Activated T-cell treated with anti-CD3 and anti-CD28 coated beads, Interleukin-2, amount 50 U/mL, for 4 hours (primary cell): ENCODE measurements at regions not wholly inside any gene's neighbourhood (a gene's known extent, or its start where the extent isn't known, plus 50 kb on each side); places are given as distances from the start of the nearest gene placed in this dataset.
A peak's percentile ranks its signal among the peaks of the same experiment; 100 is the strongest.
"Not testable (repeated sequence)": the region's sequence is repeated elsewhere in the genome, so short reads cannot be mapped to it uniquely, and the experiment has no call there.

Experiments used
- ATAC-seq, 2 donors: fragments of 200-7000 bp; cut with Tn5 transposase; one replicate each; pipeline ENCODE4 v1.10.0; 2021
- DNase-seq: peaks from one replicate; pipeline ENCODE4 v3.0.0-alpha.2; 2020
- H3K27me3 Mint-ChIP-seq: one replicate; pipeline ENCODE4 v1.8.0; 2021; ENCODE audit warnings: low read depth, mixed read lengths
- H3K36me3 Mint-ChIP-seq: one replicate; pipeline ENCODE4 v1.8.0; 2022; ENCODE audit warnings: mixed read lengths; ENCODE audit not compliant: insufficient read depth
- H3K4me1 Mint-ChIP-seq: one replicate; pipeline ENCODE4 v1.8.0; 2021; ENCODE audit warnings: low read depth, mixed read lengths
- H3K4me3 Mint-ChIP-seq: one replicate; pipeline ENCODE4 v1.8.0; 2021; ENCODE audit warnings: mild to moderate bottlenecking, moderate library complexity, mixed read lengths
- H3K9me3 Mint-ChIP-seq: one replicate; pipeline ENCODE4 v1.8.0; 2021; ENCODE audit warnings: mixed read lengths

DNA sequence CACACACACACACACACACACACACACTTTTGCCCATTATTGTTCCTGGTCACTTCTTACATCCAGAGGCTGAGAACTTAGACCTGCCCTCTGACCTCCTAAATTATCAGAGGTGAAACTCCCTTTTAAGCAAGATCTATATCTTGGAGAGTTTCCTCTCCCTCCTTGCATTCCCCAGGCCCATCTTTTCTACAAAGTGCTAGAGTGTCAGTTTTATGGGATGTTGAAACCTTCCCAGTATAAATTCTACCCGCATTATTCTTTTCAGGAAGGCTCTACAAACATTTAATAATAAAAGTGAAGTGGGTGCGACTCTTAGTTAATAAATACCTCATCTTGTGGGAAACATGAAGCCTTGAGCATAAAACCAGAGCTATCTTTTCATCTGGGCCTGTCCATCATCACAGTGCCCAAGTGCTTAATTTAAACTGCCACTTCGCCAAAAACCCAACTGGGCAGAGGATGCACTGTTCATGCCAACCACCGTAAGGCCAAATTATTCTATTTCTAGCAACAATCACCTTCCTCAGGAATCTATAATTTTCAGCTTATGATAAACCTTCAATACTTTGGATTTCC, 458.2 kb upstream of the RUNX1 start:
- ATAC-seq (no peak), DNase-seq (no peak)
- no peaks in the 10 kb centered on the region for H3K9me3 Mint-ChIP-seq
- H3K4me1 Mint-ChIP-seq: peaks cover 57% of the 10 kb centered on the region
- peaks cover 6% of the 10 kb centered on the region for H3K27me3 Mint-ChIP-seq
- no peak overlapping the region for H3K4me3 Mint-ChIP-seq
- H3K36me3 Mint-ChIP-seq: no peaks in the 10 kb centered on the region

DNA sequence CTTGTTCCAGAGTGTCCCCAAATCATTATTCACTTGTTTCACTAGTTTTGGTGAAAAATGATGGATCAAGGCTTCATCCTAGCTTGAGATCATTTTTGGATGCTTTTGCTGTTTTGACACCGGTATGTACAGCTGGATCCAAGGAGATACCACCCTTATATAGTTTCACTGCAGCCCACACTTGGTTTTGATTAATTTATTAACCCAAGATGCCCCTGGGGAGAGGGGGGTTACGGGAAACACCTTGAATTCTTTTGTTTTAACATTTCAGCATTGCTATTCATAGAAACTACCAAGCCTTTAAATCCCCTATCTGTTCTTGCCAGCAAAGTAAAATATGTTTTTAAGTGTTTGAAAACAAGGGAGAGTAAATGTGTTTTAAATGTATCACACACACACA, 457.7 kb upstream of the RUNX1 start:
- no peak overlapping the region for H3K4me3 Mint-ChIP-seq
- H3K36me3 Mint-ChIP-seq: no peaks in the 10 kb centered on the region
- no peak for DNase-seq
- no peaks in the 10 kb centered on the region for H3K9me3 Mint-ChIP-seq
- ATAC-seq: no peak
- H3K27me3 Mint-ChIP-seq: peaks cover 3% of the 10 kb centered on the region
- peaks cover 53% of the 10 kb centered on the region for H3K4me1 Mint-ChIP-seq

DNA sequence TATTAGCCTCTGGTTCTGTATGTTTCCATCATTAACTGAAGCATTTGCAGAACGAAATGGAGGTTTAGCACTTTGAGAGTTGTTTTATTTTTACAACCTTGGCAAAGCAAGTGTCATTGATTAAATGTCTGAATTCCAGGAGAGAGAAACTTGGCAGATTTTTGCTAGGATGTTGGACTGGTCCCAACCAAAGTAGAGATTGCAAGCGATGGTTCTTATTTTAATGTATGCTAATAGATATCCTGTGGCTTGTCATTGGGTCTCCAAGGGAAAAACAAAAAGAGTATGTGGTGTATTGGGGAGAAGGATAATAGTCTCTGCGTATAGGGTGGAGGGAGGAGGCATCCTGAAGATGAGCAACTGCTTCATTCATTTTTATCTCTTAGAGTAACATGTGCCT, 457.2 kb upstream of the RUNX1 start:
- no peak for DNase-seq
- no peak for ATAC-seq
- Mint-ChIP-seq H3K27me3 (peaks cover 2% of the 10 kb centered on the region), H3K4me3 (no peak overlapping the region), H3K4me1 (peaks cover 49% of the 10 kb centered on the region), H3K9me3 (no peaks in the 10 kb centered on the region), H3K36me3 (no peaks in the 10 kb centered on the region)

DNA sequence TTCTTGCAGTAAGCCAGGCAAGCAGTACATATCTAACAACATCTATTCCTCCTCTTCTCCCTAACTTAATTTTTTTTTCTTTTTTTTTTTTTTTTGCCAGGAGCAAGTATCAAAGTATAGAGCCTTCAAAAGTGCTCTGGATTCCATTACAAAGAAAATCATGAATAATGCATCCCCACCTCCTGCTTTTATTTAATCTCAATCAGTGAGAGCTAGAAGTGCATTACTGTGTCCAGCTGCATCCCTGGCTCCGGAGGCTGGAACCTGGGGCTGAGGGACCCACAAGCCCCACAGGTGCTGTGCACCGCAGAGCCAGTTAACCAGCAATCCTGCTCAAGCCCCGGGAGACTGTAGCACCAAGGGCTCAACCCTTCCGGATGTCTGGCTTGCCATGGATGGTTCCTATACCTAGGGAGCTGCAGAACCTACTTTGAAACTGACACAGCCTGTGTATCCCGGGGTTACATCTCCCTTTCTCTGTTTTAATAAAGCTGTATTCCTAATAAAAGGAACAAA, 455.9 kb upstream of the RUNX1 start:
- Mint-ChIP-seq H3K4me3 (no peak overlapping the region), H3K4me1 (peaks cover 40% of the 10 kb centered on the region), H3K36me3 (no peaks in the 10 kb centered on the region), H3K27me3 (peaks cover 2% of the 10 kb centered on the region), H3K9me3 (peaks cover 3% of the 10 kb centered on the region)
- DNase-seq (no peak), ATAC-seq (no peak)

DNA sequence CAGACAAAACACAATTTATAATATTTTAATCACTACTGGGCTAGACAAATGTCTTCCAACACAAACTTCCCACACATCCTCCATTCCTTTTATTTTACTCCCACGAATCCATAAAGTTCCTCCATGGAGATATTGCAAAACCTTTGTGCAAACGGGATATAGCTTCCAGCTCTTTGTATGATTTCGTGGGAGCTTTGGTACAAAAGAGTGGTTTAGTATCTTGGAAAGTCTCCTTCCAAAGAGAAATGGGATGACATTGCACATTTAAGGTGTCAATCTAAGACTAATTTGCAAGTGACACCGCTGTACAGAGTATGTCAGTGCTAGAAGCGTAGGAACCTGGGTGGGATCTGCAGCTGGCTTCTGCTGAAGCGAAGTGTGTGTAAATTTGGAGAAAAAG, 455.2 kb upstream of the RUNX1 start:
- H3K27me3 Mint-ChIP-seq: peaks cover 2% of the 10 kb centered on the region
- peaks cover 6% of the 10 kb centered on the region for H3K9me3 Mint-ChIP-seq
- peaks cover 40% of the 10 kb centered on the region for H3K4me1 Mint-ChIP-seq
- H3K36me3 Mint-ChIP-seq: no peaks in the 10 kb centered on the region
- H3K4me3 Mint-ChIP-seq: no peak overlapping the region
- ATAC-seq: no peak
- no peak for DNase-seq

DNA sequence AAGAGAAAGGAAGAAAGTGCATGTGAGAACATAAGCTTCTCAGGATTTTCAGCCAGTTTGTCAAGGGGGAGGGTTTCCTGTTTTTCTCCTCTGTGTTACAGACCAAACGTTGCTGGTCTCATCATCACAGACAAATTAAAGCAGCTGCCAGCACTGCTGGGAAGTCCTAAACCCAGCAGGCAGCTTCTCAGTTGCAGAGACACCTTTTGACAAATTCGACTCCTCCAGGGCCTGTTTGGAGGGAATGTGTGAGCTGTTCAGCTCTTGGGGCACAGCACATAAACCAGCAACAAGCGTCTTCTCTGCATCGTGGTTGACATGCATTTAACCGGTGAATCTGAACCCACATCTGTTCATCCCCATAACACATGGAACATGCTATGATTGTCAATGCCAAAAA, 454.6 kb upstream of the RUNX1 start:
- Mint-ChIP-seq H3K4me3 (no peak overlapping the region), H3K4me1 (peaks cover 36% of the 10 kb centered on the region), H3K27me3 (peaks cover 2% of the 10 kb centered on the region), H3K36me3 (no peaks in the 10 kb centered on the region), H3K9me3 (peaks cover 6% of the 10 kb centered on the region)
- DNase-seq (no peak), ATAC-seq (peak; percentile 43 to 46)

DNA sequence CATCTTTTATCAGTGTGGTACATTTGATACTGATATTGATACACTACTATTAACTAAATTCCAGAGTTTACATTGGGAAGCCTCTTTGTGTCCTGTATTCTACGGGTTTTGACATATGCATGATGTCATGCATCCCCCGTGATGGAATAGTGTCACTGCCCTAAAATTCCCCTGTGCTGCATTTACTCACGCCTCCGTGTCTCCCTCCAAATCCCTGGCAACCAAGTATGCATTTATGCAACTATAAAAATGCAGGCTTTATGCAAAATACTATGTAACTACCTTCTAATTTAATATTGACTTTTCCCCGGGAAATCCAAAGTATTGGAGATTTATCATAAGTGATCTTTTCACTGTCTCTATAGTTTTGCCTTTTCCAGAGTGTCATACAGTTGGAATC, 453.7 kb upstream of the RUNX1 start:
- Mint-ChIP-seq H3K4me1 (peaks cover 31% of the 10 kb centered on the region), H3K27me3 (peaks cover 2% of the 10 kb centered on the region), H3K36me3 (no peaks in the 10 kb centered on the region), H3K4me3 (no peak overlapping the region), H3K9me3 (peaks cover 6% of the 10 kb centered on the region)
- DNase-seq (no peak), ATAC-seq (no peak)

DNA sequence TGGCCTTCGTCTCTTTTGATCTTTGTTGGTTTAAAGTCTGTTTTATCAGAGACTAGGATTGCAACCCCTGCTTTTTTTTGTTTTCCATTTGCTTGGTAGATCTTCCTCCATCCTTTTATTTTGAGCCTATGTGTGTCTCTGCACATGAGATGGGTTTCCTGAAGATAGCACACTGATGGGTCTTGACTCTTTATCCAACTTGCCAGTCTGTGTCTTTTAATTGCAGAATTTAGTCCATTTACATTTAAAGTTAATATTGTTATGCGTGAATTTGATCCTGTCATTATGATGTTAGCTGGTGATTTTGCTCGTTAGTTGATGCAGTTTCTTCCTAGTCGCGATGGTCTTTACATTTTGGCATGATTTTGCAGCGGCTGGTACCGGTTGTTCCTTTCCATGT, 448.4 kb upstream of the RUNX1 start:
- H3K4me3 Mint-ChIP-seq, H3K36me3 Mint-ChIP-seq, H3K4me1 Mint-ChIP-seq, H3K9me3 Mint-ChIP-seq, H3K27me3 Mint-ChIP-seq, DNase-seq, ATAC-seq: not testable (repeated sequence)

DNA sequence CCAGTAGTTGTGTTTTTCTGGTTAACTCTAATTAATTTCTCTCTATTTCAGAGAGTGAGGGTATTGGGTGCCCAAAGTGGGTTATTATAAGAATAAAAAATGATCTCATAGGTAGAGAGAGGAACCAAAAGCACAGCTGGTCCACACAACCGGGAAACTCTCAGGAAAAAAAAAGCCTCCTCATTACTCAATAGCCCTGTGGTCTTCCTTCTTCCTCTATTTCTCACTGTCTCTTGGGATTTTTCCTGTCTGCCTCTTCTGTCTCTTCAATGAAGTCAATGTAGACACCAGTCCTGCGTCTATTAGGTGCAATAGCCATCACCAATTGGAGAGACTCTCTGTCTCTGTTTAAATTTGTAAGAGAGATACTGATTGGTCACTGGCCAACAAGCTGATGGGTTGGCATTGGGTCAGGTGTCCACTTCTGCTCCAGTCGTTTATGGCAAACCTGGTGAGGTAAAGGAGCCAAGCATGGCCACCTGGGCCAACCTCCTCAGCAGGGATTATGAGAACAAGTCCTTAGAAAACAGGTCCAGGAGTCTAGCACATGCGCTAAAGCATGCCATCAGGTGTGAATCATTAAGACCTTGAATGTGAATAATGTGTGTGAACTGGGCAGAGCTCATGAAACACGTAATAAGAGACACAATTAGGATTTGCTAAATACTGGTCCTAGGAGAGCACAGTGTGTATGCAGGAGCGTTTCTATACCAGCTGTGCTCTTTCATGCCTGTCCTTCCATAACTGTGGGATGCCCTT, 443.0 kb upstream of the RUNX1 start:
- H3K4me3 Mint-ChIP-seq: no peak overlapping the region
- H3K9me3 Mint-ChIP-seq: no peaks in the 10 kb centered on the region
- ATAC-seq (no peak), DNase-seq (no peak)
- no peaks in the 10 kb centered on the region for H3K4me1 Mint-ChIP-seq
- peaks cover 2% of the 10 kb centered on the region for H3K27me3 Mint-ChIP-seq
- no peaks in the 10 kb centered on the region for H3K36me3 Mint-ChIP-seq

DNA sequence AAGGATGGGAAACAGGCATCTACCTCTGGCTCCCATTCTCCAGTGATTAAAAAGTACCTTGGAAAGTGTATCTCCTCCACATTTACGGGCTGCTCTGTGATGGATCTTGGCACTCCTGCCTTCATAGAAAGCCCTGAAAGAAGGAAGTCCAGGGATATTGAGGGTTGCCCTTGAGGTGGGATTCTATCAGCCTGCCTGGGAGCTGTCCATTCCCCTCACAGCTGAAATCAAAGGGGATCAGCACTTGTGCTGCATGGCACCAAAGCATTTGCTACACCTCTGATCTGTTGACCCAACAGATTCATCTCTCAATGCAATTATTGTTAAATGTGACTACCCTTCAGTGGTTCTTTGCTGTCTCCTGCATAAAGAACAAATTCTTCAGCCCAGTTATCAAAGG, 442.0 kb upstream of the RUNX1 start:
- no peaks in the 10 kb centered on the region for H3K9me3 Mint-ChIP-seq
- ATAC-seq: no peak
- no peak for DNase-seq
- H3K36me3 Mint-ChIP-seq: no peaks in the 10 kb centered on the region
- H3K27me3 Mint-ChIP-seq: peaks cover 2% of the 10 kb centered on the region
- H3K4me1 Mint-ChIP-seq: no peaks in the 10 kb centered on the region
- H3K4me3 Mint-ChIP-seq: no peak overlapping the region

DNA sequence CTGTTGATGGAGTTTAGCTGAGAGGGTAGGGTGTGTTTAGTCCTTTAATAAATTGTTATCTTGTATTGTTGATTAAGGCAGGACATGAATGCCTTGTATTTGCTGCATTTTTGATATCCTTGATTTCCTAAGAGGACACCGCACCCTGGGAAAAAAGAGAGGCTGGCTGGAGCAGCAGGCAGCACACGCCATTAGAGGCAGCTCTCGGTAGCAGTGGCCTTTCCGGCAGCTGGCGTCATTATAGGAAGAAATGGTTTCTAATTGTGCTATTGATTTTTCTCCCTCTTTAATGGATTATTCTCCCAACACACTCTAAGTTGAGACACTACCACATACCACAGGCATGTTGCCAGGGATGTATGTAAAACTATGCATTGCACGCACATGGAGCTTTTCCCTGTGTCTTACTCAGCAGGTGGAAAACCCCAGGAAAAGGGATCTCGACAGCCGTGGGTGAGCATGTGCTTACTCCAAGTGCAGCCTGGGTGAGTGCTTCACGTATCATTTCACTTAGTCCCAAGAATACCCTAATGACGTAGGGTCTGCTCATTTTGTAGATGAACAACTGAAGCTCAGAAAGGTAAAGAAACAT, 440.4 kb upstream of the RUNX1 start:
- DNase-seq (no peak), ATAC-seq (no peak)
- Mint-ChIP-seq H3K4me1 (no peaks in the 10 kb centered on the region), H3K27me3 (peaks cover 5% of the 10 kb centered on the region), H3K9me3 (no peaks in the 10 kb centered on the region), H3K36me3 (no peaks in the 10 kb centered on the region), H3K4me3 (no peak overlapping the region)

DNA sequence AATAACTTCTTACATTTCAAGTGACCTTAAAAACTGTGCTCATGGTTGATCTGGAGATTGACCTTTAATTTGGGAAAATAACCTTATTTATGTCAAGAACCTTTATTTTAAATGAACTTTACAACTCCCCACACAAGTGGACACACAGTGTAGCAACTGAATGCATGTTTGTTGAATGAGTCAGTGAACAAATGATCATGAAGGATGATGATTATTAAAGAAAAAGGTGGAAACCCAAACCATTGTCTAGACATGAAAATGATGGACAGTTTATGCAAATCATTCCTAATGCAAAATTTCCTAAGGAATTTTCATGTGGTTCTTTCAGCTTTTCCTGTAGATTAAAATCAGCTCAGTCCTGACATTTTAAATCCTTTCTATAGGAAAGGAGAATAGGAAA, 439.8 kb upstream of the RUNX1 start:
- ATAC-seq (no peak), DNase-seq (no peak)
- Mint-ChIP-seq H3K27me3 (peaks cover 9% of the 10 kb centered on the region), H3K9me3 (no peaks in the 10 kb centered on the region), H3K4me3 (no peak overlapping the region), H3K4me1 (no peaks in the 10 kb centered on the region), H3K36me3 (no peaks in the 10 kb centered on the region)

DNA sequence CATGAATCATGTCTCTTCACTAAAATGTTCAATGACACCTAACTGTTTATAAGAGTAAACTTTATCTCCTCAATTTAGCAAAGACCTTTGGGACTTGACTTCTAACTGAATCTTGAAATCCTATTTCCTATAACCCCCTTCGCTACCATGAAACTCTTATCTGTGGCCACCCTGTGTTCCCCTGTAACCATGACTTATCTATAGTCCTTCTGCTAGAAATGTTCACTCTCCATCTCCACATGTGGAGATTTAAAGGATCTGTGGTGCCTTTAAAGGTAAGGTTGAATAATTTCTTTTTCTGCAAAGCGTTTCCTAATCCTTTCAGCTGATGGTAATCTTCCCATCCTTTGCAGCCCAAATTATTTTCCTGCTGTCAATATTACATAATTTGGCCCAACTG, 436.3 kb upstream of the RUNX1 start:
- no peaks in the 10 kb centered on the region for H3K4me1 Mint-ChIP-seq
- peaks cover 12% of the 10 kb centered on the region for H3K27me3 Mint-ChIP-seq
- H3K4me3 Mint-ChIP-seq: no peak overlapping the region
- ATAC-seq (no peak), DNase-seq (no peak)
- no peaks in the 10 kb centered on the region for H3K9me3 Mint-ChIP-seq
- no peaks in the 10 kb centered on the region for H3K36me3 Mint-ChIP-seq

DNA sequence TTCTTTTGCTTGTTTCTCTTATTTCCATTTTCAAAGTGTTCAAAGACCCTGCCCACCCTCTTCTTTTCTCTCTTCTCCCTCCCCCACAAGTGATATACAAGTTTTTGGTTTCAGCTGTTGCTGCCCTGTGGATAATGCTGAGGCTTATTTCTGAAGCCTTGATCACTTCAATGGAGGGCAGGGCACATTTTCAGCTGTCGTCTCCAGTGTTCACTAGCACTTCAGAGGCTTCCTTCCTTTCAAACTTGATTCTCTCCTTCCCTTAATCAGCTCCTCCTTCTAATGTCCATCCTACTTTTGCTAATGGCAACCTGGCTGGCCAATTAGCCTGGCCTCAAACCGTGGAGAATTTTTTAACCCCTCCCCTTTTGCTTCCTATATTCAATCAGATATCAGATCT, 435.7 kb upstream of the RUNX1 start:
- Mint-ChIP-seq H3K27me3 (peaks cover 12% of the 10 kb centered on the region), H3K36me3 (no peaks in the 10 kb centered on the region), H3K4me1 (no peaks in the 10 kb centered on the region), H3K4me3 (no peak overlapping the region), H3K9me3 (peaks cover 3% of the 10 kb centered on the region)
- ATAC-seq (no peak), DNase-seq (no peak)

DNA sequence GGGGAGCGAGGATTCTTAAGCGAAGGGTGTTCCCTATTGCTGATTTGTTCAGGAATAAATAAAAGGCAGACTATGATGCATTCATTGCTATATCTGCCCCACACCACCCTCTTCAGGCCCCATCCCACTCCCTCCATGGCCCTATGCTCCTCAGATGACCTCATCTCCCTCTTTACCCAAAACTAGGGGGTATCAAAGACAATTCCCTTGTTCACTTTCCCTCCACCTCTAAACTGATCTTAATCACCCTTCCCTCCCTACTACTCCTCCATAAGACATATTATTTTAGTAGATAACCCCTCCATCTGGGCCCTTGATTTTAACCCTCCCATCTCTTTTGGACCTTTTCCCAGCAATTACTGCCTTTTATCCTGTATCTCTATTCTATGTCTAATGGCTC, 434.9 kb upstream of the RUNX1 start:
- peaks cover 2% of the 10 kb centered on the region for H3K36me3 Mint-ChIP-seq
- no peak overlapping the region for H3K4me3 Mint-ChIP-seq
- DNase-seq (no peak), ATAC-seq (no peak)
- H3K4me1 Mint-ChIP-seq: no peaks in the 10 kb centered on the region
- H3K9me3 Mint-ChIP-seq: peaks cover 8% of the 10 kb centered on the region
- peaks cover 14% of the 10 kb centered on the region for H3K27me3 Mint-ChIP-seq
